B cell (primary cell): ENCODE measurements at regions not wholly inside any gene's neighbourhood (a gene's known extent, or its start where the extent isn't known, plus 50 kb on each side); places are given as distances from the start of the nearest gene placed in this dataset.

Experiments
- ATAC-seq: fragments of 200-7000 bp; cut with Tn5 transposase; one replicate; pipeline ENCODE4 v1.10.0; 2021; ENCODE audit warnings: low read depth, mild to moderate bottlenecking, moderate number of reproducible peaks, moderate library complexity
- CTCF ChIA-PET: fragments of 350-600 bp; sonication (Branson Sonifier 250); formaldehyde crosslinking; loops from one replicate; lab custom pipeline; 2021; ENCODE audit warnings: antibody characterized with exemption, inconsistent platforms; lab: Charles Lee
- POLR2A ChIA-PET: fragments of 350-600 bp; sonication (Branson Sonifier 250); formaldehyde crosslinking; loops from one replicate; lab custom pipeline; 2021; ENCODE audit warnings: antibody characterized with exemption; lab: Charles Lee
- DNase-seq: peaks from one replicate; pipeline ENCODE4 v3.0.0; 2013
- H2AFZ ChIP-seq: 2 replicates; pipeline ENCODE4 v1.6.1; 2012; ENCODE audit warnings: mild to moderate bottlenecking, low read depth, low read length; ENCODE audit not compliant: insufficient read depth, poor library complexity, severe bottlenecking
- H3K27ac ChIP-seq, 2 donors: 1 replicate in 1 of 2; 2 replicates in 1 of 2; pipeline ENCODE4 v1.5.1; 2012 to 2013; ENCODE audit warnings: low read length in 2 of 2, mild to moderate bottlenecking in 2 of 2, moderate library complexity in 1 of 2
- H3K27me3 ChIP-seq, 4 experiments: fragments of 200-600 bp in 1 of 4; sonication (generic) in 1 of 4; replicated peaks in 1 of 4; 1 replicate in 2 of 4; 2 replicates in 2 of 4; pipeline versions ENCODE4 v1.6.1 to v1.7.0; 2013 to 2016; ENCODE audit warnings: low read length in 3 of 4, mild to moderate bottlenecking in 2 of 4, mixed read lengths in 1 of 4, moderate library complexity in 1 of 4; ENCODE audit not compliant: insufficient read depth in 4 of 4, control insufficient read depth in 3 of 4; ENCODE audit errors: control extremely low read depth in 1 of 4
- H3K36me3 ChIP-seq, 2 experiments: replicated peaks in 1 of 2; 1 replicate in 1 of 2; 2 replicates in 1 of 2; pipeline versions ENCODE4 v1.6.1 to v1.7.1; 2013; ENCODE audit warnings: low read length in 1 of 2; ENCODE audit not compliant: insufficient read depth in 2 of 2, control insufficient read depth in 1 of 2; ENCODE audit errors: control extremely low read depth in 1 of 2, extremely low read depth in 1 of 2
- H3K4me1 ChIP-seq, 2 donors: fragments of 200-600 bp in 1 of 2; sonication (generic) in 1 of 2; 1 replicate in 1 of 2; 2 replicates in 1 of 2; pipeline versions ENCODE4 v1.5.1 to v1.6.1; 2013 to 2017; ENCODE audit warnings: low read length in 2 of 2; ENCODE audit not compliant: control insufficient read depth in 2 of 2, insufficient read depth in 2 of 2
- H3K4me2 ChIP-seq: replicated peaks from 2 replicates; pipeline ENCODE3; 2012; ENCODE audit warnings: mild to moderate bottlenecking, low read depth, low read length; ENCODE audit not compliant: poor library complexity, severe bottlenecking
- H3K4me3 ChIP-seq, 5 experiments: fragments of 200-600 bp in 1 of 5; sonication (generic) in 1 of 5; 1 replicate in 3 of 5; 2 replicates in 2 of 5; pipeline versions ENCODE4 v1.5.1 to v1.7.0; 2011 to 2016; ENCODE audit warnings: low read length in 4 of 5, mild to moderate bottlenecking in 4 of 5, low read depth in 2 of 5, control low read depth in 1 of 5, moderate library complexity in 1 of 5; ENCODE audit not compliant: insufficient read depth in 1 of 5; ENCODE audit errors: control extremely low read depth in 1 of 5, extremely low read depth in 1 of 5
- H3K79me2 ChIP-seq: fragments of 200-600 bp; sonication (generic); one replicate; pipeline ENCODE4 v1.6.0; 2016; ENCODE audit warnings: low read length; ENCODE audit not compliant: control insufficient read depth, insufficient read depth
- H3K9ac ChIP-seq: fragments of 200-600 bp; sonication (generic); 2 replicates; pipeline ENCODE4 v1.6.1; 2017; ENCODE audit warnings: mild to moderate bottlenecking, low read length, moderate library complexity
- H3K9me3 ChIP-seq, 3 donors: one replicate each; pipeline versions ENCODE4 v1.6.1 to v1.7.1; 2013; ENCODE audit warnings: low read length in 2 of 3; ENCODE audit not compliant: control insufficient read depth in 2 of 3, insufficient read depth in 1 of 3; ENCODE audit errors: control extremely low read depth in 1 of 3
- H4K20me1 ChIP-seq: 2 replicates; pipeline ENCODE4 v1.6.0; 2012; ENCODE audit warnings: mild to moderate bottlenecking, low read length; ENCODE audit not compliant: insufficient read depth, control insufficient read depth, poor library complexity, severe bottlenecking
- H3K27ac Mint-ChIP-seq: one replicate; pipeline ENCODE4 v1.8.0; 2021; ENCODE audit warnings: mixed read lengths
- H3K27me3 Mint-ChIP-seq: one replicate; pipeline ENCODE4 v1.8.0; 2021; ENCODE audit warnings: mixed read lengths
- H3K4me1 Mint-ChIP-seq: one replicate; pipeline ENCODE4 v1.8.0; 2021; ENCODE audit warnings: mixed read lengths
- H3K4me3 Mint-ChIP-seq: one replicate; pipeline ENCODE4 v1.8.0; 2021; ENCODE audit warnings: mixed read lengths
- H3K9me3 Mint-ChIP-seq: one replicate; pipeline ENCODE4 v1.8.0; 2022; ENCODE audit warnings: mixed read lengths; ENCODE audit not compliant: insufficient read depth
- EZH2 ChIP-seq: IDR thresholded peaks from 2 replicates; pipeline ENCODE4 v1.6.1; 2012; ENCODE audit warnings: borderline replicate concordance, low read depth, mild to moderate bottlenecking, moderate library complexity, low read length; ENCODE audit not compliant: insufficient read depth, poor library complexity, severe bottlenecking
- WGBS: methylation state at CpG from one replicate; pipeline ENCODE4 v1.1.5; 2013; ENCODE audit warnings: missing lambda C conversion rate; ENCODE audit not compliant: insufficient coverage; 5-methylcytosine and 5-hydroxymethylcytosine counted together
- intact Hi-C: fragments of 100-400 bp; cut with micrococcal nuclease; formaldehyde crosslinking; loops from one replicate; pipeline ENCODE4 v1.10.0; 2022
- TF ChIP-seq, protein P1 (sequence below): fragments of 200-600 bp; IDR thresholded peaks from one replicate; pipeline ENCODE4 v1.8.0; 2022; ENCODE audit warnings: antibody characterized with exemption, mild to moderate bottlenecking

- Histone ChIP-seq H3K4me3 (no peak overlapping the region), H3K79me2 (no peaks in the 10 kb centered on the region), H3K36me3 (no peaks in the 10 kb centered on the region), H3K27ac (no peak overlapping the region), H3K9me3 (no peaks in the 10 kb centered on the region), H3K9ac (no peak overlapping the region), H4K20me1 (no peaks in the 10 kb centered on the region), H3K4me1 (no peaks in the 10 kb centered on the region), H3K4me2 (no peak overlapping the region), H3K27me3 (no peaks in the 10 kb centered on the region), H2AFZ (no peak overlapping the region)
- Mint-ChIP-seq H3K27me3 (no peaks in the 10 kb centered on the region), H3K9me3 (peaks cover 5% of the 10 kb centered on the region), H3K27ac (no peak overlapping the region), H3K4me1 (no peaks in the 10 kb centered on the region), H3K4me3 (no peak overlapping the region)
- TF ChIP-seq, protein P1, sequence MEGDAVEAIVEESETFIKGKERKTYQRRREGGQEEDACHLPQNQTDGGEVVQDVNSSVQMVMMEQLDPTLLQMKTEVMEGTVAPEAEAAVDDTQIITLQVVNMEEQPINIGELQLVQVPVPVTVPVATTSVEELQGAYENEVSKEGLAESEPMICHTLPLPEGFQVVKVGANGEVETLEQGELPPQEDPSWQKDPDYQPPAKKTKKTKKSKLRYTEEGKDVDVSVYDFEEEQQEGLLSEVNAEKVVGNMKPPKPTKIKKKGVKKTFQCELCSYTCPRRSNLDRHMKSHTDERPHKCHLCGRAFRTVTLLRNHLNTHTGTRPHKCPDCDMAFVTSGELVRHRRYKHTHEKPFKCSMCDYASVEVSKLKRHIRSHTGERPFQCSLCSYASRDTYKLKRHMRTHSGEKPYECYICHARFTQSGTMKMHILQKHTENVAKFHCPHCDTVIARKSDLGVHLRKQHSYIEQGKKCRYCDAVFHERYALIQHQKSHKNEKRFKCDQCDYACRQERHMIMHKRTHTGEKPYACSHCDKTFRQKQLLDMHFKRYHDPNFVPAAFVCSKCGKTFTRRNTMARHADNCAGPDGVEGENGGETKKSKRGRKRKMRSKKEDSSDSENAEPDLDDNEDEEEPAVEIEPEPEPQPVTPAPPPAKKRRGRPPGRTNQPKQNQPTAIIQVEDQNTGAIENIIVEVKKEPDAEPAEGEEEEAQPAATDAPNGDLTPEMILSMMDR = no peak
- no peak for TF ChIP-seq EZH2
- DNase-seq (no peak), ATAC-seq (no peak)
- no CpG with 5 or more reads among the region's 2 CpGs for WGBS
- intact Hi-C loops = no loop called here
- ChIA-PET POLR2A (no interaction called here), CTCF (no interaction called here)
Measured at GRCh38 chr6:92427453-92427852, 991.9 kb downstream of the EPHA7 start.

- ChIA-PET POLR2A (no interaction called here), CTCF (no interaction called here)
- intact Hi-C loops = no loop called here
- peaks cover 0 to 2% (median 1%) of the 10 kb centered on the region in 3 donors for H3K9me3 ChIP-seq
- no peak overlapping the region for H3K9ac ChIP-seq
- ATAC-seq = no peak
- H3K79me2 ChIP-seq = no peaks in the 10 kb centered on the region
- Mint-ChIP-seq H3K27me3 (no peaks in the 10 kb centered on the region), H3K4me1 (no peaks in the 10 kb centered on the region), H3K9me3 (no peaks in the 10 kb centered on the region), H3K4me3 (no peak overlapping the region), H3K27ac (no peak overlapping the region)
- no peaks in the 10 kb centered on the region for H3K27me3 ChIP-seq
- no peak overlapping the region for H3K4me3 ChIP-seq
- TF ChIP-seq, protein P1 = no peak
- TF ChIP-seq EZH2 = no peak
- no peak overlapping the region for H2AFZ ChIP-seq
- H3K27ac ChIP-seq = no peak overlapping the region
- no peaks in the 10 kb centered on the region for H3K4me1 ChIP-seq
- H4K20me1 ChIP-seq = no peaks in the 10 kb centered on the region
- H3K4me2 ChIP-seq = no peak overlapping the region
- no peaks in the 10 kb centered on the region for H3K36me3 ChIP-seq
- no peak for DNase-seq
- WGBS = 0% methylated on average over 1 of the region's 4 CpGs
Measured at GRCh38 chr6:92415656-92416055, 1003.7 kb downstream of the EPHA7 start.
